Mesenchymal stem cell (in vitro differentiated cells and primary cell): ENCODE measurements at regions not wholly inside any gene's neighbourhood (a gene's known extent, or its start where the extent isn't known, plus 50 kb on each side); places are given as distances from the start of the nearest gene placed in this dataset.

Experiments
- DNase-seq: peaks from one replicate; pipeline ENCODE4 v3.0.0-alpha.2; 2013
- H2AFZ ChIP-seq: one replicate; pipeline ENCODE4 v1.6.1; 2013; ENCODE audit warnings: low read depth, mild to moderate bottlenecking, control low read depth, inconsistent platforms, low read length, moderate library complexity
- H2AK5ac ChIP-seq: 2 replicates; pipeline ENCODE4 v1.6.1; 2013; ENCODE audit warnings: low read length, moderate library complexity, mild to moderate bottlenecking, inconsistent platforms; ENCODE audit not compliant: severe bottlenecking
- H2BK120ac ChIP-seq: one replicate; pipeline ENCODE4 v1.6.1; 2013; ENCODE audit warnings: low read depth, mild to moderate bottlenecking, inconsistent platforms, low read length, moderate library complexity
- H2BK12ac ChIP-seq, 2 experiments: one replicate each; pipeline ENCODE4 v1.6.1; 2013; ENCODE audit warnings: inconsistent platforms in 2 of 2, low read length in 2 of 2, mild to moderate bottlenecking in 2 of 2, moderate library complexity in 2 of 2, control low read depth in 1 of 2
- H2BK15ac ChIP-seq: one replicate; pipeline ENCODE4 v1.6.1; 2013; ENCODE audit warnings: mild to moderate bottlenecking, low read depth, inconsistent platforms; ENCODE audit not compliant: poor library complexity, severe bottlenecking
- H2BK5ac ChIP-seq: 2 replicates; pipeline ENCODE4 v1.6.1; 2013; ENCODE audit warnings: low read depth, mild to moderate bottlenecking, low read length, control low read depth, inconsistent platforms; ENCODE audit not compliant: poor library complexity, severe bottlenecking
- H3K14ac ChIP-seq, 2 experiments: one replicate each; pipeline ENCODE4 v1.6.1; 2013; ENCODE audit warnings: inconsistent platforms in 2 of 2, low read length in 2 of 2, control low read depth in 1 of 2, mild to moderate bottlenecking in 1 of 2, moderate library complexity in 1 of 2
- H3K18ac ChIP-seq, 2 experiments: one replicate each; pipeline ENCODE4 v1.6.1; 2013; ENCODE audit warnings: inconsistent platforms in 2 of 2, low read length in 2 of 2, control low read depth in 1 of 2, low read depth in 1 of 2, mild to moderate bottlenecking in 1 of 2
- H3K23ac ChIP-seq, 2 experiments: one replicate each; pipeline ENCODE4 v1.6.1; 2013; ENCODE audit warnings: inconsistent platforms in 2 of 2, low read length in 2 of 2, mild to moderate bottlenecking in 2 of 2, moderate library complexity in 2 of 2, control low read depth in 1 of 2
- H3K27ac ChIP-seq: 2 replicates; pipeline ENCODE4 v1.5.1; 2013; ENCODE audit warnings: mild to moderate bottlenecking, moderate library complexity, low read length, control low read depth, inconsistent platforms; ENCODE audit not compliant: poor library complexity, severe bottlenecking
- H3K27me3 ChIP-seq, 2 experiments: 2 replicates each; pipeline versions ENCODE4 v1.6.1 to v1.7.0; 2013; ENCODE audit warnings: low read length in 2 of 2, mild to moderate bottlenecking in 2 of 2, moderate library complexity in 2 of 2, control low read depth in 1 of 2, inconsistent platforms in 1 of 2; ENCODE audit not compliant: control insufficient read depth in 1 of 2, insufficient read depth in 1 of 2
- H3K36me3 ChIP-seq, 2 experiments: 2 replicates each; pipeline versions ENCODE4 v1.6.1 to v1.7.0; 2013; ENCODE audit warnings: low read length in 2 of 2, control low read depth in 1 of 2, inconsistent platforms in 1 of 2, low read depth in 1 of 2, mild to moderate bottlenecking in 1 of 2; ENCODE audit not compliant: insufficient read depth in 2 of 2, control insufficient read depth in 1 of 2
- H3K4ac ChIP-seq, 2 experiments: one replicate each; pipeline ENCODE4 v1.6.1; 2013; ENCODE audit warnings: inconsistent platforms in 2 of 2, low read length in 2 of 2, mild to moderate bottlenecking in 2 of 2, moderate library complexity in 2 of 2, control low read depth in 1 of 2, low read depth in 1 of 2
- H3K4me1 ChIP-seq: 2 replicates; pipeline ENCODE4 v1.6.1; 2013; ENCODE audit warnings: low read depth, low read length, control low read depth; ENCODE audit not compliant: control insufficient read depth, insufficient read depth
- H3K4me2 ChIP-seq: 2 replicates; pipeline ENCODE4 v1.6.1; 2013; ENCODE audit warnings: low read length, mild to moderate bottlenecking, inconsistent platforms; ENCODE audit not compliant: poor library complexity, severe bottlenecking
- H3K4me3 ChIP-seq, 2 experiments: 2 replicates each; pipeline versions ENCODE4 v1.5.1 to v1.7.0; 2013; ENCODE audit warnings: low read length in 2 of 2, mild to moderate bottlenecking in 2 of 2, control low read depth in 1 of 2, low read depth in 1 of 2; ENCODE audit not compliant: insufficient read depth in 1 of 2
- H3K79me1 ChIP-seq: replicated peaks from 2 replicates; pipeline ENCODE4 v1.6.1; 2013; ENCODE audit warnings: mild to moderate bottlenecking, control low read depth, low read length, inconsistent platforms; ENCODE audit not compliant: poor library complexity, severe bottlenecking
- H3K9ac ChIP-seq: 2 replicates; pipeline ENCODE4 v1.7.0; 2013; ENCODE audit warnings: mild to moderate bottlenecking, low read length, moderate library complexity
- H3K9me3 ChIP-seq: 2 replicates; pipeline ENCODE4 v1.7.0; 2013; ENCODE audit warnings: mild to moderate bottlenecking, low read length; ENCODE audit not compliant: control insufficient read depth
- H4K8ac ChIP-seq: one replicate; pipeline ENCODE4 v1.6.1; 2013; ENCODE audit warnings: inconsistent platforms, mild to moderate bottlenecking, low read length, moderate library complexity
- H4K91ac ChIP-seq: one replicate; pipeline ENCODE4 v1.6.1; 2013; ENCODE audit warnings: mild to moderate bottlenecking, low read length, inconsistent platforms
- WGBS: methylation state at CpG from one replicate; pipeline ENCODE4 v1.1.7; 2013; ENCODE audit warnings: mixed read lengths; 5-methylcytosine and 5-hydroxymethylcytosine counted together

DNA sequence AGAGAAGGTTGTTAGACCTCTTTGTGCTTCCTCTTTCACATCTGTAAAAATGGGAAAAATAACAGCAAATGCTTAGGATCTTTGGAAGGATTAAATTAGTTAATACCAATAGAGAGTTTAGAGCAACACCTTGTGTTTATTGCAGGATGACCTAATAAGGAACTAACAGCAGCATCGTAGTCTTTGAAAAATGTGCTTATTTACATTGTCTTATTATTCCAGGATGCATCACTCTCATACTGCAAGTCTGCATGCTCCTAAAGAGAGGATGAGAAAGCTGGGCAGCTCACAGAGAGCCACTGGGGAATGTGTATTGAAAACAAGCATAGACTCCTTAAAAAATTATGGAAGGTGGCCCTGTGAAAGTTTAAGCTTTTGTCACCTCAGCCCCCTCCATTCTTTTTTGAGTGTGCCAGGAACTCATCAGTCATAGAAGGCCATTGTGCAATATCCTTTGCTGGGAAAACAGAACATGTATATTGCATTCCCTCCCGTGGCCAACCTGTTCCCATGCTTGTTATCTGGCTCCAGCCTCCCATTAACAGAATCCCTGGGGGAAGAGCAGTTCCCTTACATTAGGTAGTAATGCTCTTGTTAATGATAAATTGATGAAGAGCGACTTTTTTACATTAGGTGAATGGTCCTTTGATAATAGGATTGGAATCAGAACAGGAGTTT is 180.7 kb downstream of the ZNF326 start:
- Histone ChIP-seq H2BK12ac (no peak overlapping the region), H3K23ac (no peak overlapping the region), H2BK120ac (no peak overlapping the region), H4K8ac (no peak overlapping the region), H3K4me1 (no peaks in the 10 kb centered on the region), H3K4me2 (no peak overlapping the region), H3K27ac (no peak overlapping the region), H2BK5ac (no peak overlapping the region), H3K9me3 (no peaks in the 10 kb centered on the region), H4K91ac (no peak overlapping the region), H2BK15ac (no peak overlapping the region), H2AK5ac (no peak overlapping the region), H3K9ac (no peak overlapping the region), H3K4ac (no peak overlapping the region), H3K4me3 (no peak overlapping the region), H3K36me3 (no peaks in the 10 kb centered on the region), H3K27me3 (no peaks in the 10 kb centered on the region), H3K79me1 (no peaks in the 10 kb centered on the region), H2AFZ (no peak overlapping the region), H3K18ac (no peak overlapping the region), H3K14ac (no peak overlapping the region)
- WGBS = 57% methylated on average over 1 of the region's 3 CpGs
- no peak for DNase-seq

DNA sequence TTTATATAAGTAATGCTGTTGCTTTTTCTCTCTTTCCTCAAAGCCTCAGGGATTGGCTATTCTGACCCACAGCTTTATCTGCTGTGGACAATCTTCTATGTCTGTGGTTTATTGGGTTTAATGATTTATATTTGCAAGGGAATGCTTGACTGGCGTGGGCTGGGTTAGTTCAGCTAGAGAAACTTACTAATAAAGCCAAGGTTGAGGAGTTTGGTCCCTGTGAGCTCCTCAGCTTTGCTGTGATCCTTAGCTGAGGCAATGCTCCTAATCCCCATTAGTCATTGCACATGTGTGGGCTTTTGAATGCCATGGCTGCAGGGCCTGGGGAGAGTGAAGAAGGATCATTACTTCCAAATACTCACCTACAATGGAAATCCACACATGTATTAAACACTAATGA is 179.3 kb downstream of the ZNF326 start:
- no peak overlapping the region for H4K91ac ChIP-seq
- H3K79me1 ChIP-seq = no peaks in the 10 kb centered on the region
- no peaks in the 10 kb centered on the region for H3K27me3 ChIP-seq
- no peak overlapping the region for H3K18ac ChIP-seq
- H4K8ac ChIP-seq = no peak overlapping the region
- no peak overlapping the region for H3K14ac ChIP-seq
- DNase-seq = peak; percentile 4
- no peak overlapping the region for H2BK120ac ChIP-seq
- no peak overlapping the region for H3K27ac ChIP-seq
- H3K4me1 ChIP-seq = no peaks in the 10 kb centered on the region
- no peak overlapping the region for H2BK5ac ChIP-seq
- H3K23ac ChIP-seq = no peak overlapping the region
- H2BK15ac ChIP-seq = no peak overlapping the region
- no peak overlapping the region for H2AFZ ChIP-seq
- no peak overlapping the region for H3K4me3 ChIP-seq
- no peak overlapping the region for H2BK12ac ChIP-seq
- WGBS = 40% methylated on average over 1 of the region's 1 CpG
- H3K4ac ChIP-seq = no peak overlapping the region
- H3K36me3 ChIP-seq = no peaks in the 10 kb centered on the region
- H3K9ac ChIP-seq = no peak overlapping the region
- no peak overlapping the region for H2AK5ac ChIP-seq
- H3K9me3 ChIP-seq = no peaks in the 10 kb centered on the region
- no peak overlapping the region for H3K4me2 ChIP-seq

DNA sequence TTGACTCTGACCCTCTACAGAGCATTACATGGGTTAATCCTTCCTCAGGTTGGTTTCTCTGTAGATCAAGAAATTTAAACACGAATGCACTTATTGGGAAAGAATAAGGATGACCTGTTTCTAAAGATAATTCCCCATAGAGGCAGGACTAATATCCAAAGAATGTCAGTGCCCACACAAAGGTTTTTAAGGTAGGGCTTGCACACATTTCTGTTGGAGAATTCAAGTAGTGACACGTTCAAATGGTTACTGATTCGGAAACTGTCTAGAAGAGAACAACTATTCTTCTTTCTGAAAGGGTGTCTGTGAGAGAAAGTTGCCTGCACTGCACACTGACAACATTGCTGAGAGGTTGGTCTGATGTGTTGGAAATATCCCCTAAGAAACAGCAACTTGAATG is 167.3 kb downstream of the ZNF326 start:
- Histone ChIP-seq H2AFZ (no peak overlapping the region), H3K4me1 (no peaks in the 10 kb centered on the region), H3K27ac (no peak overlapping the region), H2BK5ac (no peak overlapping the region), H3K36me3 (no peaks in the 10 kb centered on the region), H4K91ac (no peak overlapping the region), H3K4ac (no peak overlapping the region), H3K27me3 (no peaks in the 10 kb centered on the region), H3K18ac (no peak overlapping the region), H3K9me3 (peaks cover 3% of the 10 kb centered on the region), H3K79me1 (no peaks in the 10 kb centered on the region), H3K9ac (no peak overlapping the region), H2BK12ac (no peak overlapping the region), H2AK5ac (no peak overlapping the region), H3K4me2 (no peak overlapping the region), H2BK15ac (no peak overlapping the region), H3K4me3 (no peak overlapping the region), H2BK120ac (no peak overlapping the region), H3K14ac (no peak overlapping the region), H4K8ac (no peak overlapping the region), H3K23ac (no peak overlapping the region)
- WGBS = 82% methylated on average over 3 of the region's 3 CpGs
- DNase-seq = no peak

DNA sequence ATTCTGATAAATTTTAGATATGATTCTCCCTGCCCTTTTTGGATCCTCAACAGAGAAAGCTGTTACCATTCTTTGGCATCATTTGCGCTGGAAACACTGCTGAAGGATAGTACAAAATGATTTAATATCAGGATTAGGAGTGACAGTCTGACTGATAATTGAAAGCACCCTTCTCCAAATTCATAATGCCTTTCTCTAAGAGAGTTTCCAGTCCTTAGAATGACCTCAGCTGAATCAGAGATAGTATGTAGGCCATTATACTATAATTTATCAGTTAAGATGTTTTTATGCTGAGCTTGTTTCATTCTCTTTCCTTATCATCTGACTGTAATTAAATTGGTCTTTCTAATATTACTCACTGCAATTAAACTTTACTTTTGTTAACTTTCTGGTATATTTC is 166.7 kb downstream of the ZNF326 start:
- H2BK12ac ChIP-seq = no peak overlapping the region
- H3K4me3 ChIP-seq = no peak overlapping the region
- WGBS = no CpG with 5 or more reads among the region's 1 CpG
- no peak overlapping the region for H2BK120ac ChIP-seq
- H2AK5ac ChIP-seq = no peak overlapping the region
- no peak overlapping the region for H2BK5ac ChIP-seq
- H3K4me2 ChIP-seq = no peak overlapping the region
- no peak overlapping the region for H4K91ac ChIP-seq
- H3K79me1 ChIP-seq = no peaks in the 10 kb centered on the region
- H2BK15ac ChIP-seq = no peak overlapping the region
- H3K23ac ChIP-seq = no peak overlapping the region
- no peak overlapping the region for H3K4ac ChIP-seq
- peaks cover 3% of the 10 kb centered on the region for H3K9me3 ChIP-seq
- H3K9ac ChIP-seq = no peak overlapping the region
- no peak overlapping the region for H3K14ac ChIP-seq
- no peaks in the 10 kb centered on the region for H3K27me3 ChIP-seq
- no peaks in the 10 kb centered on the region for H3K4me1 ChIP-seq
- H2AFZ ChIP-seq = no peak overlapping the region
- H4K8ac ChIP-seq = no peak overlapping the region
- DNase-seq = no peak
- no peaks in the 10 kb centered on the region for H3K36me3 ChIP-seq
- no peak overlapping the region for H3K18ac ChIP-seq
- H3K27ac ChIP-seq = no peak overlapping the region
